Endothelial cell of hepatic sinusoid (primary cell): ENCODE measurements at regions not wholly inside any gene's neighbourhood (a gene's known extent, or its start where the extent isn't known, plus 50 kb on each side); places are given as distances from the start of the nearest gene placed in this dataset.
"Not testable (repeated sequence)": the region's sequence is repeated elsewhere in the genome, so short reads cannot be mapped to it uniquely, and the experiment has no call there.

Experiments
- in situ Hi-C: cut with HindIII; loops from 2 replicates; pipeline ENCODE4 v1.10.0; 2017; ENCODE audit warnings: low sequenced_read_pairs

GRCh38 chr12:115898670-115899069 is 378.8 kb downstream of the MED13L start:
- in situ Hi-C loops, result no loop called here

- in situ Hi-C loops, result no loop called here
Measured at GRCh38 chr12:115897729-115898128, 379.8 kb downstream of the MED13L start.

GRCh38 chr12:115895247-115895646 is 382.2 kb downstream of the MED13L start:
- in situ Hi-C loops, result no loop called here

GRCh38 chr12:115891556-115892164 is 385.8 kb downstream of the MED13L start:
- in situ Hi-C loops, result no loop called here

- in situ Hi-C loops, result no loop called here
Measured at GRCh38 chr12:115886666-115887065, 390.8 kb downstream of the MED13L start.

GRCh38 chr12:115885040-115885690 is 392.3 kb downstream of the MED13L start:
- in situ Hi-C loops, result no loop called here

- in situ Hi-C loops, result no loop called here
Measured at GRCh38 chr12:115882936-115883335, 394.6 kb downstream of the MED13L start.

- in situ Hi-C loops, result no loop called here
Measured at GRCh38 chr12:115880238-115880637, 397.3 kb downstream of the MED13L start.

- in situ Hi-C loops, result loop anchor here (5.0 kb wide), 1 partner anchor 52 kb away; no protein-coding TSS in a partner anchor
Measured at GRCh38 chr12:115879354-115879753, 398.1 kb downstream of the MED13L start.

GRCh38 chr12:115873451-115874082 is 403.9 kb downstream of the MED13L start:
- in situ Hi-C loops, result no loop called here

- in situ Hi-C loops, result no loop called here
Measured at GRCh38 chr12:115872919-115873357, 404.6 kb downstream of the MED13L start.

GRCh38 chr12:115872212-115872611 is 405.3 kb downstream of the MED13L start:
- in situ Hi-C loops, result no loop called here

GRCh38 chr12:115871714-115872113 is 405.8 kb downstream of the MED13L start:
- in situ Hi-C loops, result no loop called here

GRCh38 chr12:115870510-115870909 is 407.0 kb downstream of the MED13L start:
- in situ Hi-C loops, result no loop called here

- in situ Hi-C loops, result no loop called here
Measured at GRCh38 chr12:115870021-115870420, 407.5 kb downstream of the MED13L start.

GRCh38 chr12:115869604-115870003 is 407.9 kb downstream of the MED13L start:
- in situ Hi-C loops, result no loop called here

- in situ Hi-C loops, result no loop called here
Measured at GRCh38 chr12:115868624-115869023, 408.9 kb downstream of the MED13L start.

- in situ Hi-C loops, result no loop called here
Measured at GRCh38 chr12:115867854-115868253, 409.6 kb downstream of the MED13L start.

- in situ Hi-C loops, result no loop called here
Measured at GRCh38 chr12:115866909-115867525, 410.5 kb downstream of the MED13L start.

- in situ Hi-C loops, result not testable (repeated sequence)
Measured at GRCh38 chr12:115866281-115866680, 411.2 kb downstream of the MED13L start.

GRCh38 chr12:115864396-115864795 is 413.1 kb downstream of the MED13L start:
- in situ Hi-C loops, result no loop called here

- in situ Hi-C loops, result no loop called here
Measured at GRCh38 chr12:115860619-115861018, 416.9 kb downstream of the MED13L start.
